ENCODE measurements at regions not wholly inside any gene's neighbourhood (a gene's known extent, or its start where the extent isn't known, plus 50 kb on each side); places are given as distances from the start of the nearest gene placed in this dataset.
A peak's percentile ranks its signal among the peaks of the same experiment; 100 is the strongest.
"Not testable (repeated sequence)": the region's sequence is repeated elsewhere in the genome, so short reads cannot be mapped to it uniquely, and the experiment has no call there.

- not testable (repeated sequence) for DNase-seq
Observed at GRCh38 chr2:242009846-242010245, 140.3 kb downstream of the RTP5 start.

GRCh38 chr2:242010252-242011166, 141.0 kb downstream of the RTP5 start:
- not testable (repeated sequence) for DNase-seq

DNA sequence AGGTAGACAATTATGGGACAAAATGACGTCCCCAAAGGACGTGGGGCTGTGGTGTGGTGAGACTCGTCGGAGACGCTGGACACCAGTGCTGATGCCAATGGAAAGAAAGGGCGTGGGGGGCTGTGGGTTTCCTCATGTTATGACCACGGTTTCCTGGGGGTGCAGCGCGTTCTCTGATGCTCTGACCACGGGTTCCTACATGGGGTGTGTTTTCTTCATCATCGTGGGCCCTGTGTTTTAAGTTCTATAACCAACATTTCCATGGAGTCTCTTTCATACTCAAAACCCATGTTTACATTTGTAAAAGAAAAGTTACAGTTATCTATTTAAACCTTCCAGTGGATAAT, 141.6 kb downstream of the RTP5 start:
- no peak for DNase-seq

GRCh38 chr2:242011516-242011915, 142.0 kb downstream of the RTP5 start:
- no peak for DNase-seq

- no peak for DNase-seq
Observed at GRCh38 chr2:242011991-242012764, 142.6 kb downstream of the RTP5 start.

DNA sequence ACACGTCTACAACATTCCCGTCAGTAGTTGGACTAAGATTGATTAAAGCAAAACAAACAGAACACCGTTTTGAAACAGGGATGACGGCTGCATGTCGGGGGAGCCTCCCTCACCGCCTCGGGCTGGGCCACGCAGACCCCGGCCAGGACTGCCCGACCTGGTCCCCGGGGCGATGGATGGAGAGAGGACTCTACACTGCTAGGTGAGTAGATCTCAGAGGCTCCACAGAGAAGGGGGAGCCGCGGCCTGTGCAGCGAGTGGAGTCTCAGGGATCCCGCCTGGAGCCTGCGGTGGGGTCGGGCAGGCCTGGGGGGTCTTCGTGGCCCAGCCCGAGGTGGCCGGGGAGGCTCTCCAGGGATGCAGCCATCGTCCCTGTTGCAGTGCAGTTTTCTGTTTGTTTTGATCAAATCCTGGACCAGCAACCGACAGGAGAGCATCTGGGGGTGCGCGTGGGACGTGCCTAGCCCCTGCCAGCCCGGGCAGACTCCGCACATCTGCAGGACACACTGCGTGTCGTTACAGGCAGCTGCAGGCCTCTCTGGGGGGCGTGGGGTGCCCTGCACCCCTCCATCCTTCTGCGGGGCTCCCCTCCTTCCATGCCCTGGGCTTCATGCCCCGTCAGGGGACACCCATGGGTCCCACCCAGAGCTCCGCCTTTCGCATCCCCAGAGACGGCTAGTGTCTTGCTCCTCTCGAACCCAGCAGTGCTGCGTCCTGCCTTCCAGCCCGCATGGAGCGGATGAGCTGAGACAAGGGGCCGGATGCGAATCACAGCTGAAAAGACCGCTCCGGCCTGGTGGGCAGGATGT, 143.6 kb downstream of the RTP5 start:
- no peak for DNase-seq

DNA sequence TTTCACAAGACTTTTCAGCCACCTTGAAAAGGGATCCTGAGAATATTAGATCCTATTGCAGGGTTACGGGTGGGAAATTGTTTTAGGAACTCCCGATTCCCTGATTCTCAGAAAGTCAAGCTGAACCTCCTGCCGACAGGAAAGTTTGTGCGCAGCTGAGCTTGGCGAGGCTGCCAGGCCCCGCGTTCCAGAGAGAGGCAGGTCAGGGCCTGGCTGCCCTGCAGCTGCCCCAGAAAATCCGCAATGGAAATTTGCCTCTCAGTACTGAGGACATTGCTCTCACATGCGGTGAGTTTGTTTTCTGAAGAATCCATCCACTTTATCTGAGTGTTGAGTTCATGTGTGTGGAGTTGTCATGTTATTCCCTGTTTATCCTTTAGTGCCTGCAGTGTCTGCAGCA, 144.2 kb downstream of the RTP5 start:
- DNase-seq = no peak

- no peak for DNase-seq
Observed at GRCh38 chr2:242015108-242016065, 145.9 kb downstream of the RTP5 start.

DNA sequence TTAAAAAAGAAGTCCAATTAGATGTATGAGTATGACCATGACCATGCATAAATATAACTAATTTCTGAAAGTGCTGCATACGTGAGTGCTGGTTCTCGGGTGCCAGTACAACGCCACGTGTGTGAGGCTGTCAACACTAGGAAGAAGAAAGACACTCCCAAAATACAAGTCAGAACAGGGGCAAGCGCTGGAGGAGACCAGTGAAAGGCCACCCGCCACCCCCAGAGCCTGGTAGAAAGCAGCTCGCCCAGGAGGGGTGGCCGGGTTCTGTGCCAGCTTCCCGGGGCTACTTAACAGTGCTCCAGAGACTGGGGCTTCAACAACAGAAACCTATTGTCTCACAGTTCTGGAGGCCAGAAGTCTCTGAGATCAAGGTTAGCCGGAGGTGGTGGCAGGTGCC, 147.6 kb downstream of the RTP5 start:
- DNase-seq = no peak

- DNase-seq = not testable (repeated sequence)
Observed at GRCh38 chr2:242018416-242018815, 148.9 kb downstream of the RTP5 start.

DNA sequence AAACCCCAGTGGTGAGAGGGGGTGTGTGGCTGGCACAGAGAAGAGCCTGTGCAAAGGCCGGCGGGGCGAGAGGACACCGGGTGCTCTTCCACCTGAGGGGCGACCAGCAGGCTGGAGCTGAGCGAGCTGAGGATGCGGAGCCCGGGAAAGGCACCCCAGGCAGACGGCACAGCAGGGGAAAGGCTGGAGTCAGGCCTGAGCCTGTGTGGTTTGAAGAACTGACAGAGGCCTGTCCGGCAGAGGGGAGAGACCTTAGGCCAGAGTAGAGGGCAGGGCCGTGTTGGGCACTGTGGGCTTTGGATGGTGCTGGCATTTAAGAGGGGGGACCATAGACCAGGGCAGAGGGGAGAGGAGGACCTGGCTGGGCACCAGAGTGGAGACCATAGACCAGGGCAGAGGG, 149.8 kb downstream of the RTP5 start:
- DNase-seq = no peak

GRCh38 chr2:242020196-242021004, 150.9 kb downstream of the RTP5 start:
- peak; percentile 30 for DNase-seq

DNA sequence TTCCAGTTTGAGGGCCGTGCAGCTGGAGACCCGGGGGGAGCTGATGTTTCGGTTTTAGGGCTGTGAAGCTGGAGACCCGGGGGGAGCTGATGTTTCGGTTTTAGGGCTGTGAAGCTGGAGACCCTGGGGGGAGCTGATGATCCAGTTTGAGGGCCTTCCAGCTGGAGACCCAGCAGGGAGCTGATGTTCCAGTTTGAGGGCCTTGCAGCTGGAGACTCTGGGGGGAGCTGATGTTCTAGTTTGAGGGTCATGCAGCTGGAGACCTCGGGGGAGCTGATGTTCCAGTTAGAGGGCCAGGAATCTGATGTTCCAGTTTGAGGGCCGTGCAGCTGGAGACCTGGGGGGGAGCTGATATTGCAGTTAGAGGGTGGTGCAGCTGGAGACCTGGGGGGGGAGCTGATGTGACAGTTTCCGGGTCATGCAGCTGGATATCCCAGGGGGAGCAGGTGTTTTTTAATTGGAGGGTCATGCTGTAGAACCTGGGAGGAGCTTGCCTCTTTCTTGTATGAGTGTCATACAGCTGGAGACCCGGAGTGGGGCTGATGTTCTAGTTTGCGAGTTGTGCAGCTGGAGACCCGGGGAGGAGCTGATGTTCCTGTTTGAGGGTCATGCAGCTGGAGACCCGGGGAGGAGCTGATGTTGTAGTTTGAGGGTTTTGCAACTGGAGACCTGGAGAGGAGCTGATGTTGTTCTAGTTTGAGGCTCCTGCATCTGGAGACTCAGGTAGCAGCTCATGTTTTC, 153.2 kb downstream of the RTP5 start:
- DNase-seq = no peak

- DNase-seq = no peak
Observed at GRCh38 chr2:242024751-242025355, 155.3 kb downstream of the RTP5 start.

- no peak for DNase-seq
Observed at GRCh38 chr2:242027676-242028450, 158.3 kb downstream of the RTP5 start.

DNA sequence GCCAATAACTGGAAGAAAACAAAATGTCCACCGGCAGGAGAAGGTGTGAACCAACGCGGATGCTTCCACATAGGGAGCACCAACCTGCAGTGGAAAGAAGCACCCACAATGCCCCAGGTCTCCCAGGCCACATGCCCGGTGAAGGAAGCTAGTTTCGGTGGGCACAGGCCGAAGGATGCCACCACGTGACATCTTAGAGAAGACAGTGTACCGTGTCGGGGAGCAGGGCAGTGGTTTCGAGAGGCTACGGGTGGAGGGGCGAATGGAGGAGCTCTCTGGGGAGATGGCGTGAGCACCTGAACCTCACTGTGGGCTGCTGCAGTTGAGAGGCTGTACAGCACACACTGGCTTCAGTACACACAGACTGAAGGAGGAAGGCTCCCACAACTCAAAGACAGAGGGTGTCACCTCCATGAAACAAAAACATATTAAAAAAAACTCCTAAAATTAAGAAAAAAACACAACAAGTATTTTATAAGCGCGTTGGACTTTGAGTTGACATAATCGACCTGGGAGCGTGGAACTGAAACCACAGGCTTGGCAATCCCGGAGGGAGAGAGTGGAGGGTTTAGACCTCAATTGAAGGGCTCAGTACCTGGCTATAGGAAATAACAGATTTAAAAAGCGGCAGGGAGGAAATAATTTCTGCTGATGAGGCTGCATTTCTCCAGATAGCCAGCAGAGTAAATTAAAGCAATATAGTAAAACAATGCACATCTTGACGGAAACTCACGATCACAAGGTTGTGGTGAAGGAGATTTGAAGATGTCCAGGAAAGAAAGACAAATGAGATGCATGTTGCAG, 160.1 kb downstream of the RTP5 start:
- DNase-seq = no peak

DNA sequence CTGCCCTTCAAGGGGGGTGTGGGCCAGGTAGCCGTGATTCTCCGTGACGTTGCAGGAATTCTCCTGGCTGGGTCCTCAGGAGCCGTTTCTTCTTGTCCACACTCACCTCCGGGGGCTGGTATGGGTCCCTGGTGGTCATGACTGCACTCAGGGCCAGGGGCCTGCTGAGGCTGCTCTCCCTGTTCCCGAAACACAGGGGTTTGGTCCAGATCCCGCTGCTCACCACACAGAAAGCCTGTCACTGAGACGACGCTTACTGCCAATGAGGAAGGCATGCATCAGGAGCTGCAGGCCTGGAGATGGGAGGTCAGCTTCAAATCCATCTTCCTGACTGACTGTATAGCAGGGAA, 160.7 kb downstream of the RTP5 start:
- no peak for DNase-seq

DNA sequence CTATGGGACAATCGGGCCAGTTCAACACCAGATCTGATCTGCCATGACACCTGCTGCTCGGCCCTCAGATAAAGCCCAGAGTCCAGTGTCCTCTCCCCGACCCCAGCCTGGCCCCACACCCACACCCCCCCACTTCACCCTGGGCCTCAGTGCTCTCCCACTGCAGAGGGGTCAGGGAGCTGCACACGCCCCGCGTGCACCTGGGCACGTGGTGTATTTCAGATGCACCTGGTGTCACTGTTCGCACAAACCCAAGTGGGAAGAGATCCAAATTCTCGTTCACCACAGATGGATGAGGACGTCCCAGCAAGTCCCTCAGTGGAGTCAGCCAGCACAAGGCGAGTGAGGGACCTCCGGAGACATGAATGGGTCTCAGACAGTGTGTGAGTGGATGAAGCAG, 161.3 kb downstream of the RTP5 start:
- no peak for DNase-seq

All from right hindlimb (tissue), 1 donor.